Breast epithelium (tissue), 3 donors: ENCODE measurements at regions not wholly inside any gene's neighbourhood (a gene's known extent, or its start where the extent isn't known, plus 50 kb on each side); places are given as distances from the start of the nearest gene placed in this dataset.

Experiments
- POLR2AphosphoS5 ChIP-seq, 3 donors: sonication (generic); formaldehyde crosslinking; IDR thresholded peaks; one replicate each; pipeline ENCODE4 v1.6.1; 2017; ENCODE audit warnings: antibody characterized with exemption in 3 of 3
- TF ChIP-seq, protein P1 (sequence below), 3 donors: fragments of 450-650 bp; IDR thresholded peaks; one replicate each; pipeline ENCODE4 v1.5.1; 2016 to 2017; ENCODE audit warnings: antibody characterized with exemption in 3 of 3, mild to moderate bottlenecking in 3 of 3, moderate library complexity in 3 of 3

DNA sequence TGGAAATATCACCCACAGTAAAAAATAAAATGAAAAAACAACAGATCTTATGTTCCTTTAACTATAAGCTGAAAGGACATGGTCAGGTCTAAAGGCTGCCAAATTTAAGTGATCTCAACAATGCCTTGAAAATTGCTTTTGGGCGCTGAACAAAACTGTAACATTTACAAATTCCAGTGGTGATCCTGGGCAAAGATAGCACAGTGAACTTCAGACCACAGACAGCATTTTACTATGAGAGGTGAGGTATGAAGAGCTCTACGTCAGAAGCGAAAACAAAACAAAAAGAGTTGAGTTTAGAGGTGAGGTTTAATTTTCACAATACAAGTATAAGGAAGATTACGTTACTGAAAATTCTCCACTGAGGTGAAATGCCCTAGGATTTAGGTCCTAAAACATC lies 165.8 kb upstream of the STK32A start:
- TF ChIP-seq, protein P1, sequence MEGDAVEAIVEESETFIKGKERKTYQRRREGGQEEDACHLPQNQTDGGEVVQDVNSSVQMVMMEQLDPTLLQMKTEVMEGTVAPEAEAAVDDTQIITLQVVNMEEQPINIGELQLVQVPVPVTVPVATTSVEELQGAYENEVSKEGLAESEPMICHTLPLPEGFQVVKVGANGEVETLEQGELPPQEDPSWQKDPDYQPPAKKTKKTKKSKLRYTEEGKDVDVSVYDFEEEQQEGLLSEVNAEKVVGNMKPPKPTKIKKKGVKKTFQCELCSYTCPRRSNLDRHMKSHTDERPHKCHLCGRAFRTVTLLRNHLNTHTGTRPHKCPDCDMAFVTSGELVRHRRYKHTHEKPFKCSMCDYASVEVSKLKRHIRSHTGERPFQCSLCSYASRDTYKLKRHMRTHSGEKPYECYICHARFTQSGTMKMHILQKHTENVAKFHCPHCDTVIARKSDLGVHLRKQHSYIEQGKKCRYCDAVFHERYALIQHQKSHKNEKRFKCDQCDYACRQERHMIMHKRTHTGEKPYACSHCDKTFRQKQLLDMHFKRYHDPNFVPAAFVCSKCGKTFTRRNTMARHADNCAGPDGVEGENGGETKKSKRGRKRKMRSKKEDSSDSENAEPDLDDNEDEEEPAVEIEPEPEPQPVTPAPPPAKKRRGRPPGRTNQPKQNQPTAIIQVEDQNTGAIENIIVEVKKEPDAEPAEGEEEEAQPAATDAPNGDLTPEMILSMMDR (IDR thresholded peaks at IDR 0.05): no peak
- no peak for TF ChIP-seq POLR2AphosphoS5 (IDR thresholded peaks at IDR 0.05)
